GM06990 (cell line): ENCODE measurements at regions not wholly inside any gene's neighbourhood (a gene's known extent, or its start where the extent isn't known, plus 50 kb on each side); places are given as distances from the start of the nearest gene placed in this dataset.

ENCODE experiments used
- DNase-seq: peaks from one replicate; pipeline ENCODE4 v3.0.0-alpha.2; 2011; ENCODE audit not compliant: insufficient read length; ENCODE audit errors: extremely low read depth
- H3K27me3 ChIP-seq: replicated peaks from 2 replicates; pipeline ENCODE4 v1.6.0; 2011; ENCODE audit warnings: low read length; ENCODE audit not compliant: control insufficient read depth, insufficient read depth
- H3K36me3 ChIP-seq: 2 replicates; pipeline ENCODE4 v1.5.1; 2011; ENCODE audit warnings: low read length; ENCODE audit not compliant: control insufficient read depth, insufficient read depth
- H3K4me3 ChIP-seq: replicated peaks from 2 replicates; pipeline ENCODE4 v1.5.1; 2011; ENCODE audit warnings: low read depth, mild to moderate bottlenecking, control low read depth, low read length
- TF ChIP-seq, protein P1 (sequence below): IDR thresholded peaks from 2 replicates; pipeline ENCODE4 v1.5.1; 2011; ENCODE audit warnings: low read length, control low read depth, mild to moderate bottlenecking, inconsistent platforms; ENCODE audit not compliant: insufficient read depth, poor library complexity, severe bottlenecking

GRCh38 chr3:180391001-180391400 lies 211.0 kb upstream of the TTC14 start:
- no peak overlapping the region for H3K4me3 ChIP-seq
- no peaks in the 10 kb centered on the region for H3K27me3 ChIP-seq
- TF ChIP-seq, protein P1, sequence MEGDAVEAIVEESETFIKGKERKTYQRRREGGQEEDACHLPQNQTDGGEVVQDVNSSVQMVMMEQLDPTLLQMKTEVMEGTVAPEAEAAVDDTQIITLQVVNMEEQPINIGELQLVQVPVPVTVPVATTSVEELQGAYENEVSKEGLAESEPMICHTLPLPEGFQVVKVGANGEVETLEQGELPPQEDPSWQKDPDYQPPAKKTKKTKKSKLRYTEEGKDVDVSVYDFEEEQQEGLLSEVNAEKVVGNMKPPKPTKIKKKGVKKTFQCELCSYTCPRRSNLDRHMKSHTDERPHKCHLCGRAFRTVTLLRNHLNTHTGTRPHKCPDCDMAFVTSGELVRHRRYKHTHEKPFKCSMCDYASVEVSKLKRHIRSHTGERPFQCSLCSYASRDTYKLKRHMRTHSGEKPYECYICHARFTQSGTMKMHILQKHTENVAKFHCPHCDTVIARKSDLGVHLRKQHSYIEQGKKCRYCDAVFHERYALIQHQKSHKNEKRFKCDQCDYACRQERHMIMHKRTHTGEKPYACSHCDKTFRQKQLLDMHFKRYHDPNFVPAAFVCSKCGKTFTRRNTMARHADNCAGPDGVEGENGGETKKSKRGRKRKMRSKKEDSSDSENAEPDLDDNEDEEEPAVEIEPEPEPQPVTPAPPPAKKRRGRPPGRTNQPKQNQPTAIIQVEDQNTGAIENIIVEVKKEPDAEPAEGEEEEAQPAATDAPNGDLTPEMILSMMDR, result no peak
- H3K36me3 ChIP-seq, result no peaks in the 10 kb centered on the region
- DNase-seq, result no peak

DNA sequence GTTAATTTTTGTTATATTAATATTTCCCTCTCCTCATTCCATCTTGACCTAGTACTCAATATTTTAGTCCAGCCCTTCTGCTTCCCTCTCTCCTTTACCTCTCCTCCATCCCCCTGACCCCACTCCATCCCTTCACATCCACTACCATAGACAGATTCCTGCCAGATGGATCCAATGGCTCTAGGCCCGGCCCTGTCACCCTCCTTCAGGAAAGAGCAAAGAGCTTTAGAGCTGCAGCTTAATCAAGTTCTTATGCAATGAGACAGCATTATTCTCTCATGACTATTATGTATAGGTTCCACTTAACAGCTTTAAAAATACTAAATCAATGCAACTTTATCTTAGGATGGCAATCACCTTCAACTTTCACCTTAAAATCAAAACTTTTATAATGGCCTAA lies 200.7 kb upstream of the TTC14 start:
- H3K36me3 ChIP-seq, result no peaks in the 10 kb centered on the region
- TF ChIP-seq, protein P1, result no peak
- no peak overlapping the region for H3K4me3 ChIP-seq
- no peaks in the 10 kb centered on the region; the same call in 1 of the 2 replicates for H3K27me3 ChIP-seq
- DNase-seq, result no peak

- TF ChIP-seq, protein P1, result no peak
- no peaks in the 10 kb centered on the region for H3K36me3 ChIP-seq
- H3K4me3 ChIP-seq, result no peak overlapping the region
- DNase-seq, result no peak
- no peaks in the 10 kb centered on the region; the same call in 1 of the 2 replicates for H3K27me3 ChIP-seq
Measured at GRCh38 chr3:180402471-180403073, 199.4 kb upstream of the TTC14 start.

- H3K27me3 ChIP-seq, result no peaks in the 10 kb centered on the region; the same call in 1 of the 2 replicates
- TF ChIP-seq, protein P1, result no peak
- H3K36me3 ChIP-seq, result no peaks in the 10 kb centered on the region
- no peak for DNase-seq
- H3K4me3 ChIP-seq, result no peak overlapping the region
Measured at GRCh38 chr3:180403156-180403555, 198.8 kb upstream of the TTC14 start.

DNA sequence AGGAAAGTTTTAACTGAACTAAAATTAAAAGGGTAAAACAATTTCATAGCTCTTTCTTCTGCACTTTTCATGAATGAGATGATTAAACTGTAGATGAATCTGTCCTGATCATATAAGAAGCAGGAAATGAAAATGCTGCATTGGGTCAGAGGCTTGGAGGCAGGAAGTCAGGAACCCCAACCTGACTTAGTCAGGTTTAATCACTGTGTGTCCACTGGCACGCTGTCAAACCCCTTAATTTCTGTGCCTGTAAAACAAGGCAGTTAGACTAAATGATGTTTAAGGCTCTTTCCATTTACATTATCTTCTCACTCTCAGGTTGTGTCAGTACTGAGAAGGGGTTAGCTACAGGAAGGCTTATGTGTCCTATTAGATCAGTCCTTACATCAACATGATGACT lies 193.3 kb upstream of the TTC14 start:
- H3K4me3 ChIP-seq, result no peak overlapping the region
- DNase-seq, result no peak
- TF ChIP-seq, protein P1, result no peak
- no peaks in the 10 kb centered on the region for H3K36me3 ChIP-seq
- no peaks in the 10 kb centered on the region for H3K27me3 ChIP-seq

- no peak overlapping the region for H3K4me3 ChIP-seq
- no peaks in the 10 kb centered on the region for H3K27me3 ChIP-seq
- TF ChIP-seq, protein P1, result no peak
- no peaks in the 10 kb centered on the region for H3K36me3 ChIP-seq
- no peak for DNase-seq
Measured at GRCh38 chr3:180409170-180409569, 192.8 kb upstream of the TTC14 start.
